IMR-90 (cell line): ENCODE measurements at regions not wholly inside any gene's neighbourhood (a gene's known extent, or its start where the extent isn't known, plus 50 kb on each side); places are given as distances from the start of the nearest gene placed in this dataset.

ENCODE experiments used
- ATAC-seq: fragments of 200-7000 bp; cut with Tn5 transposase; 2 replicates; pipeline ENCODE4 v1.9.1; 2020; ENCODE audit warnings: low read depth, mild to moderate bottlenecking, moderate library complexity
- BruUV-seq: library from RNA; stranded (reverse); fragments of 400-500 nt; replicated peaks from 2 replicates; lab custom pipeline; 2021; lab: Mats Ljungman, UMichigan
- CTCF ChIA-PET: fragments of 300-600 bp; formaldehyde crosslinking; extraction: SDS; loops from one replicate; lab custom pipeline; 2021; ENCODE audit warnings: antibody characterized with exemption; lab: Yijun Ruan, JAX
- POLR2A ChIA-PET: fragments of 300-600 bp; sonication (Branson Sonifier 250); formaldehyde crosslinking; loops from one replicate; lab custom pipeline; 2022; ENCODE audit warnings: antibody characterized with exemption; ENCODE audit not compliant: unreplicated experiment; lab: Charles Lee
- DNase-seq: peaks from one replicate; pipeline ENCODE4 v3.0.0; 2013
- H2AFZ ChIP-seq: replicated peaks from 2 replicates; pipeline ENCODE3; 2013; ENCODE audit warnings: low read length, mild to moderate bottlenecking; ENCODE audit not compliant: poor library complexity
- H2AK5ac ChIP-seq: 2 replicates; pipeline ENCODE4 v1.6.1; 2013; ENCODE audit warnings: low read depth, low read length, inconsistent platforms
- H2AK9ac ChIP-seq: replicated peaks from 2 replicates; pipeline ENCODE3; 2013; ENCODE audit warnings: mild to moderate bottlenecking, low read depth, low read length, moderate library complexity; ENCODE audit not compliant: poor library complexity
- H2BK120ac ChIP-seq: 2 replicates; pipeline ENCODE4 v1.6.1; 2013; ENCODE audit warnings: low read depth, low read length, inconsistent platforms
- H2BK15ac ChIP-seq: 3 replicates; pipeline ENCODE4 v1.6.1; 2013; ENCODE audit warnings: low read depth, low read length, inconsistent platforms
- H2BK20ac ChIP-seq: 2 replicates; pipeline ENCODE4 v1.6.1; 2013; ENCODE audit warnings: low read depth, mild to moderate bottlenecking, inconsistent platforms, low read length, moderate library complexity
- H2BK5ac ChIP-seq: 2 replicates; pipeline ENCODE4 v1.6.1; 2013; ENCODE audit warnings: mild to moderate bottlenecking, low read depth, low read length, inconsistent platforms; ENCODE audit not compliant: poor library complexity, severe bottlenecking
- H3K14ac ChIP-seq: replicated peaks from 2 replicates; pipeline ENCODE4 v1.6.1; 2013; ENCODE audit warnings: low read depth, low read length, inconsistent platforms
- H3K18ac ChIP-seq: 2 replicates; pipeline ENCODE4 v1.6.1; 2013; ENCODE audit warnings: low read depth, low read length, control low read depth
- H3K23ac ChIP-seq: 2 replicates; pipeline ENCODE4 v1.6.1; 2013; ENCODE audit warnings: low read depth, low read length, inconsistent platforms
- H3K27ac ChIP-seq: 2 replicates; pipeline ENCODE4 v1.5.1; 2013; ENCODE audit warnings: mild to moderate bottlenecking, control low read depth, low read length; ENCODE audit not compliant: insufficient read depth
- H3K27me3 ChIP-seq: 2 replicates; pipeline ENCODE4 v1.6.1; 2013; ENCODE audit warnings: low read length; ENCODE audit not compliant: control insufficient read depth, insufficient read depth
- H3K36me3 ChIP-seq: 2 replicates; pipeline ENCODE4 v1.6.1; 2013; ENCODE audit warnings: low read length, mixed read lengths; ENCODE audit not compliant: control insufficient read depth, insufficient read depth
- H3K4ac ChIP-seq: 2 replicates; pipeline ENCODE4 v1.6.1; 2013; ENCODE audit warnings: low read depth, low read length, inconsistent platforms
- H3K4me1 ChIP-seq: 2 replicates; pipeline ENCODE4 v1.6.1; 2013; ENCODE audit warnings: low read length, mixed read lengths; ENCODE audit not compliant: control insufficient read depth, insufficient read depth
- H3K4me2 ChIP-seq: 2 replicates; pipeline ENCODE4 v1.6.1; 2013; ENCODE audit warnings: low read depth, mild to moderate bottlenecking, control low read depth, low read length, moderate library complexity
- H3K4me3 ChIP-seq: 2 replicates; pipeline ENCODE4 v1.5.1; 2013; ENCODE audit warnings: low read depth, mild to moderate bottlenecking, control low read depth, low read length, moderate library complexity; ENCODE audit not compliant: insufficient read depth
- H3K56ac ChIP-seq: 2 replicates; pipeline ENCODE4 v1.6.1; 2013; ENCODE audit warnings: low read length, inconsistent platforms; ENCODE audit not compliant: insufficient read depth; ENCODE audit errors: extremely low read depth
- H3K79me1 ChIP-seq, 2 experiments: 2 replicates each; pipeline ENCODE4 v1.6.1; 2013; ENCODE audit warnings: low read length in 2 of 2, inconsistent platforms in 1 of 2, low read depth in 1 of 2
- H3K9ac ChIP-seq: 2 replicates; pipeline ENCODE4 v1.6.1; 2013; ENCODE audit warnings: low read depth, low read length, control low read depth
- H3K9me1 ChIP-seq: 2 replicates; pipeline ENCODE4 v1.6.1; 2013; ENCODE audit warnings: low read length, inconsistent platforms; ENCODE audit not compliant: insufficient read depth
- H3K9me3 ChIP-seq: 2 replicates; pipeline ENCODE4 v1.6.1; 2013; ENCODE audit warnings: low read length; ENCODE audit not compliant: control insufficient read depth, insufficient read depth
- H4K20me1 ChIP-seq: 2 replicates; pipeline ENCODE4 v1.6.1; 2013; ENCODE audit warnings: low read length, inconsistent platforms; ENCODE audit not compliant: insufficient read depth
- H4K5ac ChIP-seq: 2 replicates; pipeline ENCODE4 v1.6.1; 2013; ENCODE audit warnings: mild to moderate bottlenecking, low read depth, low read length, control low read depth
- H4K8ac ChIP-seq, 2 experiments: 2 replicates each; pipeline ENCODE4 v1.6.1; 2013; ENCODE audit warnings: low read depth in 2 of 2, low read length in 2 of 2, control low read depth in 1 of 2, inconsistent platforms in 1 of 2
- H4K91ac ChIP-seq: 2 replicates; pipeline ENCODE4 v1.6.1; 2013; ENCODE audit warnings: low read depth, low read length, inconsistent platforms; ENCODE audit not compliant: insufficient read depth
- BHLHE40 ChIP-seq: fragments of 150-350 bp; IDR thresholded peaks from 2 replicates; pipeline ENCODE4 v1.6.1; 2016; ENCODE audit warnings: mild to moderate bottlenecking, low read depth, low read length
- CEBPB ChIP-seq: IDR thresholded peaks from 2 replicates; pipeline ENCODE4 v1.6.1; 2012; ENCODE audit warnings: low read depth, low read length, improper control_type of control experiment
- CHD1 ChIP-seq: IDR thresholded peaks from 2 replicates; pipeline ENCODE4 v1.6.1; 2012; ENCODE audit warnings: low read depth, low read length, improper control_type of control experiment
- FOS ChIP-seq: fragments of 150-350 bp; IDR thresholded peaks from 2 replicates; pipeline ENCODE4 v1.6.1; 2016; ENCODE audit warnings: low read depth, low read length
- MAFK ChIP-seq: IDR thresholded peaks from 2 replicates; pipeline ENCODE4 v1.6.1; 2012; ENCODE audit warnings: low read depth, low read length, improper control_type of control experiment
- MXI1 ChIP-seq: IDR thresholded peaks from 2 replicates; pipeline ENCODE4 v1.6.1; 2012; ENCODE audit warnings: low read depth, mild to moderate bottlenecking, low read length, moderate library complexity, borderline replicate concordance
- WGBS, 2 experiments: methylation state at CpG; one replicate each; pipeline versions ENCODE4 v1.1.5 to v1.1.7; 2013; ENCODE audit warnings: missing lambda C conversion rate in 2 of 2; ENCODE audit not compliant: insufficient read length in 1 of 2; ENCODE audit errors: extremely low coverage in 2 of 2; 5-methylcytosine and 5-hydroxymethylcytosine counted together
- dilution Hi-C: fragments of 300-500 bp; cut with HindIII; formaldehyde crosslinking; loops from one replicate; pipeline ENCODE4 v1.14.3; 2018; ENCODE audit warnings: low sequenced_read_pairs; ENCODE audit not compliant: unreplicated experiment
- in situ Hi-C: fragments of 300-500 bp; cut with MboI; formaldehyde crosslinking; loops from 3 replicates; pipeline ENCODE4 v1.14.3; 2019; ENCODE audit warnings: low sequenced_read_pairs, inconsistent platforms, mixed read lengths
- intact Hi-C: fragments of 100-400 bp; cut with micrococcal nuclease; formaldehyde crosslinking; loops from 2 replicates; pipeline ENCODE4 v1.10.0; 2022

DNA sequence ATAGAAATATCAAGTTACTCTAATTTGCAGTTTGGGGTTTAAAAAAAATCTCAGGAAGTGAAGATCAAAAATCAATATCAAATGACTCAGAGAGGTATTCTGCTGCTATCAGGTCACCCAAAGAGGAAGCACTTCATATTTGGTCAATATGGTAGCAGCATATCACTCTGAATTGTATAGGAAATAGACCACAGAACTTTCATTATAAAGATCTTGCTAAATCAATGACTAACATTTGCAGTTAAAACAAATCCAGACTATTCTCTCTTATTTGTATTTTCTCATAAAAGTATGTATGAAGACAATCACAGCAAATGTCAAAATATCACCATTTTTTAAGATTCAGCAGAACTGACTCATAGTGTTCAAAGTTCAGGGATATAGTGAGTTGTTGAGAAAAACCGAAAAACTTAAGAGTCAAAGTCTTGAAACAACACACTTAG, 105.8 kb upstream of the PCSK1 start:
- Histone ChIP-seq H3K27me3 (no peaks in the 10 kb centered on the region), H3K14ac (no peak overlapping the region), H3K9me3 (no peaks in the 10 kb centered on the region), H2BK5ac (no peak overlapping the region), H2AK5ac (no peak overlapping the region), H3K18ac (no peak overlapping the region), H3K9ac (no peak overlapping the region), H4K5ac (no peak overlapping the region), H3K27ac (no peak overlapping the region), H2AFZ (no peak overlapping the region), H3K23ac (no peak overlapping the region), H3K4ac (no peak overlapping the region), H3K36me3 (no peaks in the 10 kb centered on the region), H4K20me1 (no peaks in the 10 kb centered on the region), H2BK15ac (no peak overlapping the region), H3K4me2 (no peak overlapping the region), H2BK120ac (no peak overlapping the region), H3K9me1 (no peaks in the 10 kb centered on the region), H2BK20ac (no peak overlapping the region), H4K91ac (no peak overlapping the region), H3K56ac (no peak overlapping the region), H3K4me3 (no peak overlapping the region), H4K8ac (no peak overlapping the region), H3K4me1 (peaks cover 5% of the 10 kb centered on the region; the same call in 1 of the 2 replicates), H3K79me1 (no peaks in the 10 kb centered on the region), H2AK9ac (no peak overlapping the region)
- peak; percentile 49 for DNase-seq
- in situ Hi-C loops (no loop called here), dilution Hi-C loops (no loop called here), intact Hi-C loops (no loop called here)
- no CpG with 5 or more reads among the region's 1 CpG for WGBS, 2 experiments
- ChIA-PET CTCF (no interaction called here), POLR2A (no interaction called here)
- no TSS peak for BruUV-seq
- ATAC-seq: no peak; the same call in none of the 2 replicates
- no peak for TF ChIP-seq FOS
- TF ChIP-seq CHD1: no peak
- TF ChIP-seq MAFK: no peak
- no peak for TF ChIP-seq CEBPB
- no peak for TF ChIP-seq BHLHE40
- TF ChIP-seq MXI1: no peak
